ENCODE measurements at regions not wholly inside any gene's neighbourhood (a gene's known extent, or its start where the extent isn't known, plus 50 kb on each side); places are given as distances from the start of the nearest gene placed in this dataset.

GRCh38 chr2:18131761-18132160 lies 253.3 kb downstream of the KCNS3 start:
- no peak for TF ChIP-seq CTCF (conservative IDR thresholded peaks at IDR 0.05; ENCODE audit: low read depth, low read length)
- no peak for TF ChIP-seq EZH2 (IDR thresholded peaks at IDR 0.05; ENCODE audit: borderline replicate concordance, low read depth, low read length, poor library complexity, severe bottlenecking)

Data from A673 (cell line).